GM23248 (cell line): ENCODE measurements at regions not wholly inside any gene's neighbourhood (a gene's known extent, or its start where the extent isn't known, plus 50 kb on each side); places are given as distances from the start of the nearest gene placed in this dataset.
"Not testable (repeated sequence)": the region's sequence is repeated elsewhere in the genome, so short reads cannot be mapped to it uniquely, and the experiment has no call there.

Experiments used
- DNase-seq: peaks from one replicate; pipeline ENCODE4 v3.0.0-alpha.2; 2015
- H2AFZ ChIP-seq: fragments of 200-600 bp; sonication (generic); 2 replicates; pipeline ENCODE4 v1.6.1; 2016; ENCODE audit warnings: antibody characterized with exemption
- H3F3A ChIP-seq: fragments of 200-600 bp; sonication (generic); 2 replicates; pipeline ENCODE4 v1.6.1; 2016; ENCODE audit warnings: mild to moderate bottlenecking, antibody characterized with exemption, mixed run types; ENCODE audit not compliant: insufficient read depth
- H3K27ac ChIP-seq: fragments of 200-600 bp; sonication (generic); 2 replicates; pipeline ENCODE4 v1.5.1; 2016; ENCODE audit warnings: mild to moderate bottlenecking
- H3K27me3 ChIP-seq: fragments of 200-600 bp; sonication (generic); replicated peaks from 2 replicates; pipeline ENCODE4 v1.6.1; 2016; ENCODE audit warnings: mild to moderate bottlenecking; ENCODE audit not compliant: insufficient read depth
- H3K36me3 ChIP-seq: fragments of 200-600 bp; sonication (generic); 2 replicates; pipeline ENCODE4 v1.6.1; 2016; ENCODE audit warnings: low read depth, mild to moderate bottlenecking
- H3K4me1 ChIP-seq: fragments of 200-600 bp; sonication (generic); 2 replicates; pipeline ENCODE4 v1.6.1; 2016; ENCODE audit warnings: mild to moderate bottlenecking; ENCODE audit not compliant: insufficient read depth
- H3K4me2 ChIP-seq: fragments of 200-600 bp; sonication (generic); one replicate; pipeline ENCODE4 v1.6.1; 2016; ENCODE audit warnings: mild to moderate bottlenecking; ENCODE audit not compliant: unreplicated experiment
- H3K4me3 ChIP-seq: fragments of 200-600 bp; sonication (generic); 2 replicates; pipeline ENCODE4 v1.5.1; 2016; ENCODE audit warnings: mild to moderate bottlenecking
- H3K79me2 ChIP-seq: fragments of 200-600 bp; sonication (generic); 2 replicates; pipeline ENCODE4 v1.6.1; 2016; ENCODE audit warnings: mild to moderate bottlenecking; ENCODE audit not compliant: insufficient read depth
- H3K9ac ChIP-seq: fragments of 200-600 bp; sonication (generic); 2 replicates; pipeline ENCODE4 v1.6.1; 2016; ENCODE audit warnings: mild to moderate bottlenecking
- H3K9me2 ChIP-seq: fragments of 200-600 bp; sonication (generic); 2 replicates; pipeline ENCODE4 v1.6.1; 2016; ENCODE audit warnings: mixed run types, mild to moderate bottlenecking, moderate library complexity; ENCODE audit not compliant: insufficient read depth
- H3K9me3 ChIP-seq: fragments of 200-600 bp; sonication (generic); one replicate; pipeline ENCODE4 v1.6.1; 2017; ENCODE audit warnings: low read depth
- H4K20me1 ChIP-seq: fragments of 200-600 bp; sonication (generic); 2 replicates; pipeline ENCODE4 v1.6.0; 2016; ENCODE audit not compliant: insufficient read depth
- WGBS, 2 experiments: methylation state at CpG; one replicate each; pipeline ENCODE4 v1.1.6; 2015 to 2017; ENCODE audit warnings: low lambda C conversion rate in 2 of 2, low coverage in 1 of 2; ENCODE audit errors: missing lambda C conversion rate in 2 of 2; 5-methylcytosine and 5-hydroxymethylcytosine counted together
- in situ Hi-C: fragments of 300-500 bp; cut with MboI; formaldehyde crosslinking; loops from 2 replicates; pipeline ENCODE4 v1.15.0; 2020

DNA sequence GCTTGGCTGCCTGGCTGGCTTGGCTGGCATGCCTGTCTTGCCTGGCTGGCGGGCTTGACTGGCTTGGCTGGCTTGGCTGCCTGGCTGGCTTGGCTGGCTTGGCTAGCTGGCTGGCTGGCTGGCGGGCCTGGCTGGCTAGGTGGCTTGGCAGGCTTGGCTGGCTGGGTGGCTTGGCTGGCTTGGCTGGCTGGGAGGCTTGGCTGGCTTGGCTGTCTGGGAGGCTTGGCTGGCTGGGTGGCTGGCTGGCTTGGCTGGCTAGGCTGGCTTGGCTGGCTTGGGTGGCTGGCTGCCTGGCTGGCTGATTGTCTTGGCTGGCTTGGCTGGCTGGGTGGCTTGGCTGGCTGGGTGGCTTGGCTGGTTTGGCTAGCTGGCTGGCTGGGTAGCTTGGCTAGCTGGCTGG lies 2819.7 kb downstream of the RPIA start:
- H3K4me3 ChIP-seq, H3K9me2 ChIP-seq, H4K20me1 ChIP-seq, H3K79me2 ChIP-seq, H3K4me1 ChIP-seq, H3K4me2 ChIP-seq, H3K27ac ChIP-seq, DNase-seq, H3K9me3 ChIP-seq, H2AFZ ChIP-seq, H3K36me3 ChIP-seq, H3K9ac ChIP-seq, H3F3A ChIP-seq, H3K27me3 ChIP-seq, in situ Hi-C loops: not testable (repeated sequence)
- 40 to 50% methylated on average over 1 to 2 of the region's 2 CpGs for WGBS, 2 experiments

- H3K4me3 ChIP-seq, DNase-seq, H3K4me1 ChIP-seq, H2AFZ ChIP-seq, H3K27me3 ChIP-seq, H3K36me3 ChIP-seq, in situ Hi-C loops, H3K4me2 ChIP-seq, H3K9me2 ChIP-seq, H3K9ac ChIP-seq, H3F3A ChIP-seq, H4K20me1 ChIP-seq, H3K27ac ChIP-seq, H3K9me3 ChIP-seq, H3K79me2 ChIP-seq: not testable (repeated sequence)
- 34 to 36% methylated on average over 3 of the region's 3 CpGs for WGBS, 2 experiments
Measured at GRCh38 chr2:91515966-91516365, 2824.5 kb downstream of the RPIA start.

GRCh38 chr2:91516669-91517068 lies 2825.2 kb downstream of the RPIA start:
- H4K20me1 ChIP-seq, H3K36me3 ChIP-seq, H3K27me3 ChIP-seq, H3K4me3 ChIP-seq, H3K9ac ChIP-seq, H3F3A ChIP-seq, DNase-seq, H3K4me1 ChIP-seq, H2AFZ ChIP-seq, in situ Hi-C loops, H3K27ac ChIP-seq, H3K9me2 ChIP-seq, H3K79me2 ChIP-seq, H3K9me3 ChIP-seq, H3K4me2 ChIP-seq: not testable (repeated sequence)
- WGBS, 2 experiments, result 32 to 43% methylated on average over 5 to 6 of the region's 6 CpGs

DNA sequence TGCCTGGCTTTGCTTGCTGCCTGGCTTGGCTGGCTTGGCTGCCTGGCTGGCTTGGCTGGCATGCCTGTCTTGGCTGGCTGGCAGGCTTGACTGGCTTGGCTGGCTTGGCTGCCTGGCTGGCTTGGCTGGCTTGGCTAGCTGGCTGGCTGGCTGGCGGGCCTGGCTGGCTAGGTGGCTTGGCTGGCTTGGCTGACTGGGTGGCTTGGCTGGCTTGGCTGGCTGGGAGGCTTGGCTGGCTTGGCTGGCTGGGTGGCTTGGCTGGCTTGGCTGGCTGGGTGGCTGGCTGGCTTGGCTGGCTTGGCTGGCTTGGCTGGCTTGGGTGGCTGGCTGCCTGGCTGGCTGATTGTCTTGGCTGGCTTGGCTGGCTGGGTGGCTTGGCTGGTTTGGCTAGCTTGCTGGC lies 2826.4 kb downstream of the RPIA start:
- in situ Hi-C loops, result not testable (repeated sequence)
- 33 to 45% methylated on average over 1 of the region's 1 CpG for WGBS, 2 experiments

GRCh38 chr2:91518361-91518981 lies 2827.0 kb downstream of the RPIA start:
- H3K9ac ChIP-seq, H3K4me2 ChIP-seq, H3K27ac ChIP-seq, H3K9me2 ChIP-seq, DNase-seq, H3K4me3 ChIP-seq, in situ Hi-C loops, H3K27me3 ChIP-seq, H3F3A ChIP-seq, H2AFZ ChIP-seq, H3K9me3 ChIP-seq, H3K4me1 ChIP-seq, H4K20me1 ChIP-seq, H3K79me2 ChIP-seq, H3K36me3 ChIP-seq: not testable (repeated sequence)
- 44 to 57% methylated on average over 5 of the region's 5 CpGs for WGBS, 2 experiments

More for the DNA sequence above, 2826.4 kb downstream of the RPIA start:
- H4K20me1 ChIP-seq, H2AFZ ChIP-seq, H3F3A ChIP-seq, H3K9me2 ChIP-seq, H3K79me2 ChIP-seq, H3K9me3 ChIP-seq, H3K4me3 ChIP-seq, H3K36me3 ChIP-seq, H3K27ac ChIP-seq, H3K9ac ChIP-seq, H3K4me2 ChIP-seq, H3K4me1 ChIP-seq, DNase-seq, H3K27me3 ChIP-seq: not testable (repeated sequence)

GRCh38 chr2:91519359-91519758 lies 2827.9 kb downstream of the RPIA start:
- H3F3A ChIP-seq, H3K4me3 ChIP-seq, H3K27me3 ChIP-seq, H3K4me1 ChIP-seq, H4K20me1 ChIP-seq, H3K79me2 ChIP-seq, DNase-seq, H3K4me2 ChIP-seq, H3K27ac ChIP-seq, H3K9me3 ChIP-seq, H3K9ac ChIP-seq, in situ Hi-C loops, H3K9me2 ChIP-seq, H2AFZ ChIP-seq, H3K36me3 ChIP-seq: not testable (repeated sequence)
- 33% methylated on average over 1 of the region's 3 CpGs; no CpG with 5 or more reads in 1 of the 2 experiments for WGBS, 2 experiments

DNA sequence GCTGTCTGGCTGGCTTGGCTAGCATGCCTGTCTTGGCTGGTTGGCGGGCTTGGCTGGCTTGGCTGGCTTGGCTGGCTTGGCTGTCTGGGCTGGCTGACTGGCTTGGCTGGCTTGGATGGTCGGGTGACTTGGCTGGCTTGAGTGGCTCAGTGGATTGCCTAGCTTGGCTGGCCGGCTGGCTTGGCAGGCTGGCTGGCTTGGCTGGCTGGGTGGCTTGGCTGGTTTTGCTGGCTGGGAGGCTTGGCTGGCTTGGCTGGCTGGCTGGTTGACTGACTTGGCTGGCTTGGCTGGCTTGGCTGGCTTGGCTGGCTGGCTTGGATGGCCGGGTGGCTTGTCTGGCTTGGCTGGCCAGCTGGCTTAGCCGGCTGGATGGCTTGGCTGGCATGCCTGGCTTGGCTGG lies 2828.4 kb downstream of the RPIA start:
- H3K27me3 ChIP-seq, H3F3A ChIP-seq, H3K4me2 ChIP-seq, DNase-seq, in situ Hi-C loops, H3K27ac ChIP-seq, H3K4me1 ChIP-seq, H3K9me3 ChIP-seq, H3K4me3 ChIP-seq, H4K20me1 ChIP-seq, H3K9ac ChIP-seq, H3K79me2 ChIP-seq, H3K9me2 ChIP-seq, H2AFZ ChIP-seq, H3K36me3 ChIP-seq: not testable (repeated sequence)
- 11 to 13% methylated on average over 1 to 2 of the region's 5 CpGs for WGBS, 2 experiments

GRCh38 chr2:91520523-91520922 lies 2829.1 kb downstream of the RPIA start:
- DNase-seq, H3K4me1 ChIP-seq, H3K27ac ChIP-seq, in situ Hi-C loops, H3K4me3 ChIP-seq, H3F3A ChIP-seq, H3K36me3 ChIP-seq, H4K20me1 ChIP-seq, H3K9me2 ChIP-seq, H2AFZ ChIP-seq, H3K9me3 ChIP-seq, H3K79me2 ChIP-seq, H3K4me2 ChIP-seq, H3K27me3 ChIP-seq, H3K9ac ChIP-seq: not testable (repeated sequence)
- WGBS, 2 experiments, result 24 to 50% methylated on average over 2 to 3 of the region's 3 CpGs
